ENCODE measurements at regions not wholly inside any gene's neighbourhood (a gene's known extent, or its start where the extent isn't known, plus 50 kb on each side); places are given as distances from the start of the nearest gene placed in this dataset.

DNA sequence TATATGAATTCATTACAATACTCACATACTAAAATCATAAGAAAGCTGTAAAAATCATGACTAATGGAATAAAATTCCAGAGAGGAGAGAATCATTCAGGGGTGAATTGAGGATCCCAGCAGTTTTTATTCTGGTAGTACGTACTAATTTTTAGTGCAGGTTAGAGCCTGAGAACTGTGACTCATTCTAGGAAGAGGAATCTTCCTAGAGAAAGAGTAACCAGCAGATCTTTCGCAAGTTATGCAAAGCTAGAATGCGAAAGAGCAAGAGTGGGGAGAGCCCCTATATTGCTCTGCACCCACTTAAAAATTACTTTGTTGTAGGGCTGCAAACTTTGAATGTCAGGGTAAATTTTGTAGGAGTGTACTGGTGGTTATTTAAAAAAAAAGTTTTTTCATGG lies 303.6 kb upstream of the ARPP21 start:
- Histone ChIP-seq H3K27ac (no peak overlapping the region), H3K36me3 (no peaks in the 10 kb centered on the region), H3K4me3 (replicated peaks in 1 of 3) (no peak overlapping the region), H3K9me3 (no peaks in the 10 kb centered on the region), H3K4me1 (no peaks in the 10 kb centered on the region), H3K27me3 (no peaks in the 10 kb centered on the region)
- intact Hi-C loops (cut with DNase I) = no loop called here
- WGBS, 2 donors = 88 to 90% methylated on average over 3 of the region's 3 CpGs
- no peak for TF ChIP-seq POLR2A (IDR thresholded peaks at IDR 0.05)
- TF ChIP-seq, protein P1, sequence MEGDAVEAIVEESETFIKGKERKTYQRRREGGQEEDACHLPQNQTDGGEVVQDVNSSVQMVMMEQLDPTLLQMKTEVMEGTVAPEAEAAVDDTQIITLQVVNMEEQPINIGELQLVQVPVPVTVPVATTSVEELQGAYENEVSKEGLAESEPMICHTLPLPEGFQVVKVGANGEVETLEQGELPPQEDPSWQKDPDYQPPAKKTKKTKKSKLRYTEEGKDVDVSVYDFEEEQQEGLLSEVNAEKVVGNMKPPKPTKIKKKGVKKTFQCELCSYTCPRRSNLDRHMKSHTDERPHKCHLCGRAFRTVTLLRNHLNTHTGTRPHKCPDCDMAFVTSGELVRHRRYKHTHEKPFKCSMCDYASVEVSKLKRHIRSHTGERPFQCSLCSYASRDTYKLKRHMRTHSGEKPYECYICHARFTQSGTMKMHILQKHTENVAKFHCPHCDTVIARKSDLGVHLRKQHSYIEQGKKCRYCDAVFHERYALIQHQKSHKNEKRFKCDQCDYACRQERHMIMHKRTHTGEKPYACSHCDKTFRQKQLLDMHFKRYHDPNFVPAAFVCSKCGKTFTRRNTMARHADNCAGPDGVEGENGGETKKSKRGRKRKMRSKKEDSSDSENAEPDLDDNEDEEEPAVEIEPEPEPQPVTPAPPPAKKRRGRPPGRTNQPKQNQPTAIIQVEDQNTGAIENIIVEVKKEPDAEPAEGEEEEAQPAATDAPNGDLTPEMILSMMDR (IDR thresholded peaks at IDR 0.05) = no peak
- DNase-seq = no peak

DNA sequence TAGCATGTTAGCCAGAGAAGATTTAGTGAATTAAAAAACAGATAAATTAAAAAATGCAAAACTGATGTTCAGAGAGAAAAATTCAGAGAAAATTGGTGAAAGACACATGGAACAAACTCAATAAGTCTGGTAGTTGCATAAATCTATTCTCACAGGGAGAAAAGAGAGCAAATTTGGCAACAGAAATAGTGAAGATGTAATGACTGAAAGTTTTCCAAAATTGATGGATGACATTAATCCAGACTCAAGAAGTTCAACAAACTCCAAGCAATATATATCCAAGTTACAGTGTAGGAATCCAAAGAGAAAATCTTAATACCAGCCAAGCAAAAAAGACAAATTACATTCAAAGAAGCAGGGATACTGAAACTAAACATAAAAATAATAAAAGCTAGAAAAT lies 302.7 kb upstream of the ARPP21 start:
- H3K4me1 ChIP-seq = no peaks in the 10 kb centered on the region
- H3K4me3 ChIP-seq (replicated peaks in 1 of 3) = no peak overlapping the region

DNA sequence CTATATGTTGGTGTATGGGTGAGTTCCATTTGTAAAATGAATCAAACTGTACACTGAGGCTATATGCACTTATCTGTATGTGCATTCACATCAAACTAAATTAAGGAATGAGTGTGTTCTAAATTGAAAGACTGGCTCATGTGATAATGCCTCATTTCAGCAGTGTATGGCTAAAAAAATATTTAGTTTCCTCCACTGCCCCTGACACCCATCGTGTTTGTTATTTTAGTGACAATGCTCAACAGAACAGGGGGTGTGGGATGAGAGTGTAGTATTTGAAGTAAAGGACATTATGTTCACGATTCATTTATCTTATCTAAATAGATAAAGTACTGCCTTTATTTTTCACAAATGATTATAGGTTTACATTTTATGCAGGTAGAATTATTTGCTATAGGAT lies 301.1 kb upstream of the ARPP21 start:
- TF ChIP-seq, protein P1 (IDR thresholded peaks at IDR 0.05) = no peak
- no peak for TF ChIP-seq POLR2A (IDR thresholded peaks at IDR 0.05)
- Histone ChIP-seq H3K27ac (no peak overlapping the region), H3K27me3 (no peaks in the 10 kb centered on the region), H3K9me3 (no peaks in the 10 kb centered on the region), H3K4me3 (replicated peaks in 1 of 3) (no peak overlapping the region), H3K4me1 (no peaks in the 10 kb centered on the region), H3K36me3 (no peaks in the 10 kb centered on the region)
- intact Hi-C loops (cut with DNase I) = no loop called here
- no peak for DNase-seq
- WGBS, 2 donors = 20 to 32% methylated on average over 2 of the region's 2 CpGs

More for the DNA sequence above, 302.7 kb upstream of the ARPP21 start:
- no peaks in the 10 kb centered on the region for H3K9me3 ChIP-seq
- TF ChIP-seq POLR2A (IDR thresholded peaks at IDR 0.05) = no peak
- TF ChIP-seq, protein P1 (IDR thresholded peaks at IDR 0.05) = no peak
- no peak for DNase-seq
- H3K27me3 ChIP-seq = no peaks in the 10 kb centered on the region
- no peak overlapping the region for H3K27ac ChIP-seq
- no peaks in the 10 kb centered on the region for H3K36me3 ChIP-seq
- intact Hi-C loops (cut with DNase I) = no loop called here

DNA sequence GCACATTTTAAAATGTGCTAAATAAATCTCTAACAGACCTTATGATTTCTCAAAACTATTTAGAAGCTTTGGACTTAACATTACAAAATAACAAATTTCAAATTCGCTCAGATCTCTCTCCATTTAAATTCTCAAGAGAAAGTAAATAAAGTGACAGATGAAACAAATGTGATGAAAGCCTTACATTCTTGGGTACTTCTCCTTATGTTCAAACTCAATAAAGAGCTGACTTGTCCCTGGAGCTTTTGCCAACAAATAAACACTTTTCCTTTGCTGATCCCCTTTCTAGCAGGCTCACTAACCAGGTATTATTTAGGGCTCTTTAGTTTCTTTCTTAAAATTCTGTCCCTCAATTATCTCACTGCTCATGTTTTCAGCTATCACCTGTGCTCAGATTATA lies 259.1 kb upstream of the ARPP21 start:
- Histone ChIP-seq H3K4me3 (replicated peaks in 1 of 3) (no peak overlapping the region), H3K9me3 (no peaks in the 10 kb centered on the region), H3K4me1 (no peaks in the 10 kb centered on the region), H3K27me3 (no peaks in the 10 kb centered on the region), H3K27ac (no peak overlapping the region), H3K36me3 (no peaks in the 10 kb centered on the region)
- DNase-seq = no peak
- TF ChIP-seq, protein P1 (IDR thresholded peaks at IDR 0.05) = no peak
- no peak for TF ChIP-seq POLR2A (IDR thresholded peaks at IDR 0.05)
- intact Hi-C loops (cut with DNase I) = no loop called here
- 74 to 89% methylated on average over 1 of the region's 1 CpG for WGBS, 2 donors

DNA sequence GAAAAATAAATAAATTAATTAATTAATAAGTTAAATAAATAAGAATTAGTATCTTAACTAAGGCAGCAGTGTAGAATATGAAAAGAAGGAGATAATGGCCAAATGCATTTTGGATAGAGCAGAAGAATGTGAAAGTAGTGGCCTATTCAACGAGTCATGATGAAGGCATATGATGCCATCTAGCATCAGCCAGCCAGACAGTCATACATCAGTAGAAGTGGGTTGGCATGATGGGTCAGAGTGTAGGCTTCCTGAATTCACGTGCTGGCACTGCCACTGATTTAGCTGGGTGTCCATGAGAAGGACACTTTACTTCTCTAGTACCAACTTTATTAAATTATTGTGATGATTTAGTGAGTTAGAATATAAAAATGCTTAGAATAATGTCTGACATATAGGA lies 256.1 kb upstream of the ARPP21 start:
- no peak overlapping the region for H3K4me3 ChIP-seq (replicated peaks in 1 of 3)
- H3K4me1 ChIP-seq = no peaks in the 10 kb centered on the region
- 75 to 86% methylated on average over 2 of the region's 2 CpGs for WGBS, 2 donors
- DNase-seq = no peak
- H3K9me3 ChIP-seq = no peaks in the 10 kb centered on the region
- no peak overlapping the region for H3K27ac ChIP-seq
- intact Hi-C loops (cut with DNase I) = no loop called here
- no peak for TF ChIP-seq POLR2A (IDR thresholded peaks at IDR 0.05)
- TF ChIP-seq, protein P1 (IDR thresholded peaks at IDR 0.05) = no peak
- no peaks in the 10 kb centered on the region for H3K27me3 ChIP-seq
- no peaks in the 10 kb centered on the region for H3K36me3 ChIP-seq
